Heart right ventricle (tissue), 16 donors: ENCODE measurements at regions not wholly inside any gene's neighbourhood (a gene's known extent, or its start where the extent isn't known, plus 50 kb on each side); places are given as distances from the start of the nearest gene placed in this dataset.

Experiments
- ATAC-seq, 8 donors: fragments of 200-7000 bp; cut with Tn5 transposase; one replicate each; pipeline ENCODE4 v1.9.1; 2020; ENCODE audit warnings: mild to moderate bottlenecking in 8 of 8, moderate library complexity in 8 of 8, moderate number of reproducible peaks in 1 of 8
- DNase-seq, 2 donors: peaks; one replicate each; pipeline ENCODE4 v3.0.0-alpha.2; 2020
- H3K27ac ChIP-seq, 10 donors: fragments of 200-600 bp; sonication (generic) in 2 of 10; one replicate each; pipeline versions ENCODE4 v1.5.0 to v1.8.0; 2020 to 2022; ENCODE audit warnings: mild to moderate bottlenecking in 3 of 10
- H3K27me3 ChIP-seq, 7 donors: fragments of 200-600 bp; one replicate each; pipeline ENCODE4 v1.8.0; 2021 to 2022; ENCODE audit warnings: mild to moderate bottlenecking in 2 of 7
- H3K36me3 ChIP-seq, 9 donors: fragments of 200-600 bp; sonication (generic) in 1 of 9; one replicate each; pipeline versions ENCODE4 v1.5.0 to v1.8.0; 2020 to 2022; ENCODE audit warnings: mild to moderate bottlenecking in 2 of 9
- H3K4me1 ChIP-seq, 9 donors: fragments of 200-600 bp; sonication (generic) in 1 of 9; one replicate each; pipeline versions ENCODE4 v1.5.0 to v1.8.0; 2020 to 2022; ENCODE audit warnings: mild to moderate bottlenecking in 4 of 9
- H3K4me3 ChIP-seq, 10 donors: fragments of 200-600 bp; sonication (generic) in 2 of 10; one replicate each; pipeline versions ENCODE4 v1.5.0 to v1.8.0; 2020 to 2022; ENCODE audit warnings: mild to moderate bottlenecking in 7 of 10, moderate library complexity in 2 of 10
- H3K9me3 ChIP-seq, 11 donors: fragments of 200-600 bp in 10 of 11; sonication (generic) in 2 of 11; one replicate each; pipeline versions ENCODE4 v1.5.0 to v1.8.0; 2013 to 2022; ENCODE audit warnings: mild to moderate bottlenecking in 2 of 11, control low read depth in 1 of 11, moderate library complexity in 1 of 11
- WGBS, 2 donors: extraction: QIAGEN DNeasy Blood & Tissue Kit; methylation state at CpG; one replicate each; pipeline ENCODE4 v1.1.7; 2013; ENCODE audit warnings: inconsistent platforms in 1 of 2; 5-methylcytosine and 5-hydroxymethylcytosine counted together
- intact Hi-C, 10 donors: fragments of 100-400 bp; cut with DNase I; formaldehyde crosslinking; loops; one replicate each; pipeline versions ENCODE4 v1.11.1 to v1.14.2; 2022
- TF ChIP-seq, protein P1 (sequence below), 9 donors: fragments of 200-600 bp; sonication (generic) in 2 of 9; IDR thresholded peaks; one replicate each; pipeline versions ENCODE4 v1.5.0 to v1.8.0; 2021 to 2022; ENCODE audit warnings: antibody characterized with exemption in 9 of 9, mild to moderate bottlenecking in 5 of 9, moderate library complexity in 1 of 9
- donor health status: Arrhythmogenic right ventricular cardiomyopathy.
- donor health status: ischemic (EF 13 %, LVEDD 7.1; RV severe dilation, severe dysfunction).
- donor health status: healthy with polysubstance abuse.
- donor health status: DM: no; HTN: yes; CAD: no.
- donor health status: DM: no; HTN: no; CAD: no.
- donor health status: ischemic (EF 25% LVEDD 6.9; RV normal size, moderate dysfunction).
- donor health status: ischemic (EF 25% LVEDD 5.7; RV mildly dilated, moderate dysfunction).
- donor health status: healthy.
- donor health status: DM: yes; HTN: yes; CAD: no.
- donor health status: Ischemic cardiomyopathy.
- donor health status: ischemic (EF 35%, LVEDD 5.7; RV mildly dilated, moderate dysfunction).
- donor health status: nonischemic (EF 11% LVEDD 7.7; RV severe dilation, severe dysfunction).
- donor health status: DM: yes; HTN: yes; CAD: no.
- donor health status: PGD.
- donor health status: ischemic (EF 29% LVEDD 5.4; RV normal size, mild dysfunction).
- donor health status: nonischemic (EF 23%, LVEDD 6.1; RV moderate dilation, normal function).

DNA sequence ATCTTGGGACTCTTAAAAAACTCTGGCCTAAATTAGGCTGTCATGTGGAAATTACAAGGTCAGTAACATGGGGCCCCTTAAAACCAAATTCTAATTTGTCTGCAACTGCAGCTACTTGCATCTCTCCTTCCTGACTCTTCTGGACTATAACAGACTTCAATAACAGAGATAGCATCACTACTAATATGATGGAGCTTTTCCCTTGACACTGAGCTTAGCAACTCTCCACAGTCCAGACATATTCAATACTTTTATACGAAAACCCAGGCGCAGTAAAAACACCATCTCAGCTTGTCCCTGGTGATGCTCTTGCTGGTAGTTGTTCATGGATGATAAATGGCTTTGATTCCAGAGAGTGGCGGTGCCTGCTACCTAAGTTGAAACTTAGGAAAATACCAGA is 850.4 kb downstream of the STIM2 start:
- Histone ChIP-seq H3K36me3 (no peaks in the 10 kb centered on the region), H3K27ac (no peak overlapping the region), H3K4me3 (no peak overlapping the region), H3K27me3 (no peaks in the 10 kb centered on the region), H3K9me3 (no peaks in the 10 kb centered on the region), H3K4me1 (no peaks in the 10 kb centered on the region)
- intact Hi-C loops: no loop called here
- 92 to 94% methylated on average over 3 of the region's 3 CpGs for WGBS, 2 donors
- TF ChIP-seq, protein P1, sequence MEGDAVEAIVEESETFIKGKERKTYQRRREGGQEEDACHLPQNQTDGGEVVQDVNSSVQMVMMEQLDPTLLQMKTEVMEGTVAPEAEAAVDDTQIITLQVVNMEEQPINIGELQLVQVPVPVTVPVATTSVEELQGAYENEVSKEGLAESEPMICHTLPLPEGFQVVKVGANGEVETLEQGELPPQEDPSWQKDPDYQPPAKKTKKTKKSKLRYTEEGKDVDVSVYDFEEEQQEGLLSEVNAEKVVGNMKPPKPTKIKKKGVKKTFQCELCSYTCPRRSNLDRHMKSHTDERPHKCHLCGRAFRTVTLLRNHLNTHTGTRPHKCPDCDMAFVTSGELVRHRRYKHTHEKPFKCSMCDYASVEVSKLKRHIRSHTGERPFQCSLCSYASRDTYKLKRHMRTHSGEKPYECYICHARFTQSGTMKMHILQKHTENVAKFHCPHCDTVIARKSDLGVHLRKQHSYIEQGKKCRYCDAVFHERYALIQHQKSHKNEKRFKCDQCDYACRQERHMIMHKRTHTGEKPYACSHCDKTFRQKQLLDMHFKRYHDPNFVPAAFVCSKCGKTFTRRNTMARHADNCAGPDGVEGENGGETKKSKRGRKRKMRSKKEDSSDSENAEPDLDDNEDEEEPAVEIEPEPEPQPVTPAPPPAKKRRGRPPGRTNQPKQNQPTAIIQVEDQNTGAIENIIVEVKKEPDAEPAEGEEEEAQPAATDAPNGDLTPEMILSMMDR (IDR thresholded peaks at IDR 0.05): no peak
- ATAC-seq (no peak), DNase-seq (no peak)

DNA sequence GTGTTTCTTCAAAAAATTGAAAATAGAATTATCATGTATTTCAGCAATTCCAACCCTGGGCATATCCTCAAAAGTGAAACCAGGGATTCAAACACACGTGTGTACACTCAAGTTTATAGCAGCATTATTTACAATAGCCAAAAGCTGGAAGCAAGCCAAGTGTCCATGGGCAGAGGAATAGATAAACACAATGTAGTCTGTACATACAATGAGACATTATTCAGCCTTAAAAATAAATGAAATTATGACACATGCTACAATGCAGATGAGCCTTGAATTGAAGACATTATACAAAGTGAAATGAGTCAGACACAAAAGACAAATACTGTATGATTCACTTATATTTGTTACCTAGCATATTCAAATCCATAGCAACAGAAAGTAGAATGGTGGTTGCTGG is 853.4 kb downstream of the STIM2 start:
- TF ChIP-seq, protein P1 (IDR thresholded peaks at IDR 0.05): no peak
- no peaks in the 10 kb centered on the region for H3K9me3 ChIP-seq
- DNase-seq (no peak), ATAC-seq (no peak)
- H3K27me3 ChIP-seq: no peaks in the 10 kb centered on the region
- H3K36me3 ChIP-seq: no peaks in the 10 kb centered on the region
- H3K4me3 ChIP-seq: no peak overlapping the region
- H3K27ac ChIP-seq: no peak overlapping the region
- intact Hi-C loops: no loop called here
- 37 to 50% methylated on average over 1 of the region's 1 CpG for WGBS, 2 donors
- H3K4me1 ChIP-seq: no peaks in the 10 kb centered on the region

DNA sequence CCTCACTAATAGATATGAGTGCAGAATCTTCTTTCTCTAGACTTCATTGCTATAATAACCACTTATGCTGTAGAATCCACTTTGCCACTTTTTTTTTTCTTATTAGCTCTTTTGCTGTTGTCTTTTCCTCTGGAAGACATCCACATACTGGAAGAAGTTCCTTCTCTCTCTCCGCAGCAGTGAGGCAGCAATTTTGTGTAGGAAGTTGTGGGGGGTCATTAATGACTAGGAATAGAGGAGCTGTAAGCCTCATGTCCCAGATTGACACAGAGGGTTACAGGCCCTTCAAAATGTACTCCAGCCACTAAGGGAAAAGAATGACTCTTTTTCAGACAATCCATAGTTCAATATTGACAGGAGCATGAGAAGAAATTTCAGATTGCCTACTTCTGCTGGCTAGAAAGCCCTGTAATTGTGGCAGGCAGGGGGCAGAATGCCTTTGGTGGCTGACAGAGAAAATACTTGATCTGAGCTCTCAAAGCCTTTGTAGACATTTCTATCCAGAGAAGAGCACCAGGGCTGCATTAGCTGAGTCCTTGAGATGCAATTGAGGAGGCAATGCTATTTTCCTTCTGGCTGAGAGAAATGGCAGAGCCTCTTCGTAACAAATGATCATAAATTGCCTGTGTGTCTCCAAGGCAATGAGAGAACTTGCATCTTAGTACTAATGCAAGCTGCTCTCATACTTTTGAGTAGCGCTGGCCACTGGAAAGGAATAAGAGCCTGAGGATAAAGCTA is 856.2 kb downstream of the STIM2 start:
- intact Hi-C loops: no loop called here
- peak in 2 of 8 donors; percentile 37 to 61 for ATAC-seq
- H3K36me3 ChIP-seq: no peaks in the 10 kb centered on the region
- no peak overlapping the region for H3K4me3 ChIP-seq
- TF ChIP-seq, protein P1 (IDR thresholded peaks at IDR 0.05): no peak
- no peaks in the 10 kb centered on the region for H3K9me3 ChIP-seq
- H3K27ac ChIP-seq: peak overlapping the region in 4 of 10 donors; percentile 17 to 57 (median 41)
- H3K4me1 ChIP-seq: no peaks in the 10 kb centered on the region
- no peak for DNase-seq
- 83 to 84% methylated on average over 3 of the region's 3 CpGs for WGBS, 2 donors
- no peaks in the 10 kb centered on the region for H3K27me3 ChIP-seq

DNA sequence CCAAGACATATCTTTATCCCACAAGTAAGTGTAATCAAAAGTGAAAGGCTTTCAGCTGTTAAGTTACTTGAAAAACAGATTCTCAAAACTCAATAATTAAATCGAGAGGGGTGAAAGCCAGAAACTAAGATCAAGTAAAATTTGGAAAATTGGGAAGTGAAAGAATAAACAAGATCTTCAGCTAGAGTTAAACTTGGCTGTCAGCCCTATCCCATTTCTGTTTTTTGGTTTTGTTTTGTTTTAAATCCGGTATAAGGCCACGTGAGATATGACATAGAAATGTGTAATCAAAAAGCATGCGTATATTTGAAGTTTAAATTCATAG is 856.8 kb downstream of the STIM2 start:
- DNase-seq: no peak
- Histone ChIP-seq H3K27me3 (no peaks in the 10 kb centered on the region), H3K9me3 (no peaks in the 10 kb centered on the region), H3K4me3 (no peak overlapping the region), H3K36me3 (no peaks in the 10 kb centered on the region), H3K4me1 (no peaks in the 10 kb centered on the region), H3K27ac (peak overlapping the region in 2 of 10 donors; percentile 38 to 57)
- 71 to 75% methylated on average over 4 of the region's 4 CpGs for WGBS, 2 donors
- no peak for ATAC-seq
- TF ChIP-seq, protein P1 (IDR thresholded peaks at IDR 0.05): no peak
- intact Hi-C loops: no loop called here
